KMS-11 (cell line): ENCODE measurements at regions not wholly inside any gene's neighbourhood (a gene's known extent, or its start where the extent isn't known, plus 50 kb on each side); places are given as distances from the start of the nearest gene placed in this dataset.

Source experiments
- H2AFZ ChIP-seq: fragments of 200-600 bp; sonication (generic); 2 replicates; pipeline ENCODE4 v1.6.1; 2016; ENCODE audit warnings: antibody characterized with exemption, mixed run types, low read depth
- H3K27ac ChIP-seq: fragments of 200-600 bp; sonication (generic); 2 replicates; pipeline ENCODE4 v1.6.1; 2016; ENCODE audit warnings: mild to moderate bottlenecking, mixed run types
- H3K27me3 ChIP-seq: fragments of 200-600 bp; sonication (generic); 2 replicates; pipeline ENCODE4 v1.6.1; 2017; ENCODE audit warnings: mild to moderate bottlenecking, low read depth, mixed run types, moderate library complexity; ENCODE audit not compliant: insufficient read depth
- H3K36me3 ChIP-seq: fragments of 200-600 bp; sonication (generic); 2 replicates; pipeline ENCODE4 v1.6.1; 2017; ENCODE audit warnings: mild to moderate bottlenecking, mixed run types; ENCODE audit not compliant: insufficient read depth
- H3K4me1 ChIP-seq: fragments of 200-600 bp; sonication (generic); 2 replicates; pipeline ENCODE4 v1.6.1; 2016; ENCODE audit warnings: mild to moderate bottlenecking, low read depth, mixed run types; ENCODE audit not compliant: poor library complexity, severe bottlenecking
- H3K4me2 ChIP-seq: fragments of 200-600 bp; sonication (generic); 2 replicates; pipeline ENCODE4 v1.7.0; 2016; ENCODE audit warnings: mild to moderate bottlenecking, mixed run types
- H3K4me3 ChIP-seq: fragments of 200-600 bp; sonication (generic); IDR thresholded peaks from 2 replicates; pipeline ENCODE4 v1.6.1; 2017; ENCODE audit warnings: low read depth, low read length, mixed read lengths; ENCODE audit not compliant: insufficient read depth
- H3K79me2 ChIP-seq: fragments of 200-600 bp; sonication (generic); 2 replicates; pipeline ENCODE4 v1.6.1; 2016; ENCODE audit warnings: low read depth, mixed run types; ENCODE audit not compliant: insufficient read depth
- H3K9ac ChIP-seq: fragments of 200-600 bp; sonication (generic); 2 replicates; pipeline ENCODE4 v1.6.1; 2016; ENCODE audit warnings: mild to moderate bottlenecking, mixed run types
- H4K20me1 ChIP-seq: fragments of 200-600 bp; sonication (generic); 2 replicates; pipeline ENCODE4 v1.6.1; 2016; ENCODE audit warnings: mild to moderate bottlenecking, mixed run types; ENCODE audit not compliant: insufficient read depth
- CTCF ChIP-seq: fragments of 200-600 bp; sonication (generic); conservative IDR thresholded peaks from 2 replicates; pipeline ENCODE4 v1.6.1; 2017; ENCODE audit warnings: low read depth, mild to moderate bottlenecking, antibody characterized with exemption, low read length, moderate library complexity, mixed read lengths

- no peaks in the 10 kb centered on the region for H3K36me3 ChIP-seq
- H4K20me1 ChIP-seq = no peaks in the 10 kb centered on the region
- TF ChIP-seq CTCF = no peak
- peaks cover 57% of the 10 kb centered on the region for H3K4me1 ChIP-seq
- no peak overlapping the region for H3K4me3 ChIP-seq
- H3K4me2 ChIP-seq = peak overlapping the region; percentile 44
- H3K27ac ChIP-seq = peak overlapping the region; percentile 53
- H3K9ac ChIP-seq = peak overlapping the region; percentile 15; the same call in 1 of the 2 replicates
- H2AFZ ChIP-seq = peak overlapping the region; percentile 38; the same call in 1 of the 2 replicates
- no peaks in the 10 kb centered on the region for H3K27me3 ChIP-seq
- no peaks in the 10 kb centered on the region for H3K79me2 ChIP-seq
These were observed 205.3 kb downstream of the ANAPC1 start for GRCh38 chr2:111678651-111679050.

GRCh38 chr2:111679202-111679601 is 204.8 kb downstream of the ANAPC1 start:
- TF ChIP-seq CTCF = no peak
- Histone ChIP-seq H3K9ac (no peak overlapping the region), H2AFZ (no peak overlapping the region)

GRCh38 chr2:111684611-111685010 is 199.4 kb downstream of the ANAPC1 start:
- no peak overlapping the region for H2AFZ ChIP-seq
- H4K20me1 ChIP-seq = no peaks in the 10 kb centered on the region
- no peak overlapping the region; the same call in 1 of the 2 replicates for H3K4me2 ChIP-seq
- no peaks in the 10 kb centered on the region for H3K27me3 ChIP-seq
- no peaks in the 10 kb centered on the region for H3K79me2 ChIP-seq
- H3K4me3 ChIP-seq = no peak overlapping the region
- TF ChIP-seq CTCF = no peak
- no peak overlapping the region; the same call in 1 of the 2 replicates for H3K27ac ChIP-seq
- no peaks in the 10 kb centered on the region for H3K36me3 ChIP-seq
- H3K9ac ChIP-seq = no peak overlapping the region
- H3K4me1 ChIP-seq = peaks cover 23% of the 10 kb centered on the region

More at GRCh38 chr2:111679202-111679601, 204.8 kb downstream of the ANAPC1 start:
- Histone ChIP-seq H3K27ac (peak overlapping the region; percentile 53), H3K79me2 (no peaks in the 10 kb centered on the region), H3K36me3 (no peaks in the 10 kb centered on the region), H3K4me1 (peaks cover 58% of the 10 kb centered on the region), H3K4me3 (no peak overlapping the region), H4K20me1 (no peaks in the 10 kb centered on the region), H3K4me2 (peak overlapping the region; percentile 44; the same call in 1 of the 2 replicates), H3K27me3 (no peaks in the 10 kb centered on the region)

- Histone ChIP-seq H3K4me3 (no peak overlapping the region), H4K20me1 (no peaks in the 10 kb centered on the region), H3K27ac (peak overlapping the region; percentile 39; the same call in 1 of the 2 replicates), H3K4me1 (peaks cover 21% of the 10 kb centered on the region), H2AFZ (no peak overlapping the region), H3K4me2 (peak overlapping the region; percentile 36; the same call in 1 of the 2 replicates), H3K9ac (no peak overlapping the region), H3K36me3 (no peaks in the 10 kb centered on the region), H3K79me2 (no peaks in the 10 kb centered on the region), H3K27me3 (no peaks in the 10 kb centered on the region)
- no peak for TF ChIP-seq CTCF
These were observed 198.7 kb downstream of the ANAPC1 start for GRCh38 chr2:111685342-111685741.
